ENCODE measurements at regions not wholly inside any gene's neighbourhood (a gene's known extent, or its start where the extent isn't known, plus 50 kb on each side); places are given as distances from the start of the nearest gene placed in this dataset.

DNA sequence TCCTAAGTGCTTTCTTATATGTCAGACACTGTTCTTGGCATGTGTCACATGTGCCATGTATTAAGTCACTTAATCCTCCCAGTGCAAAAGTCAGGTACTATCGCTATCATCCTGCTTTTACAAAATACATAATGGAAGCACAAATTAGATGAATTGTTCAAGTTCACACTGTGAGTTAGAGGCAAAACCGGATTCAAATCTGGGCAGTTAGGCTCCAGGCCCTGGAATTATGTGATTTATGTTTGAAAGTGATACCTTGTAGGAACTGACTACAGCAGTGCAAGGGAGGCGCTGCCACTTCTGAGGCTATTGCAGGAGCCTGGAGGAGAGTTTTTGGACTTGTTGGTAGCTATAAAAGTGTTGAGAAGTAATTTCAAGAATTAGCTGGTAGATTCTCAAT lies 358.3 kb downstream of the HLX start:
- WGBS, 2 donors: 82 to 87% methylated on average over 3 of the region's 3 CpGs
- intact Hi-C loops (cut with DNase I): no loop called here

GRCh38 chr1:221239181-221239580 lies 359.9 kb downstream of the HLX start:
- Histone ChIP-seq H3K4me1 (no peaks in the 10 kb centered on the region), H3K36me3 (no peaks in the 10 kb centered on the region), H3K27ac (no peak overlapping the region), H3K9me3 (no peaks in the 10 kb centered on the region), H3K27me3 (no peaks in the 10 kb centered on the region), H3K4me3 (no peak overlapping the region)
- DNase-seq: no peak
- intact Hi-C loops (cut with DNase I): no loop called here
- ATAC-seq: no peak
- no peak for FAIRE-seq
- TF ChIP-seq, protein P1, sequence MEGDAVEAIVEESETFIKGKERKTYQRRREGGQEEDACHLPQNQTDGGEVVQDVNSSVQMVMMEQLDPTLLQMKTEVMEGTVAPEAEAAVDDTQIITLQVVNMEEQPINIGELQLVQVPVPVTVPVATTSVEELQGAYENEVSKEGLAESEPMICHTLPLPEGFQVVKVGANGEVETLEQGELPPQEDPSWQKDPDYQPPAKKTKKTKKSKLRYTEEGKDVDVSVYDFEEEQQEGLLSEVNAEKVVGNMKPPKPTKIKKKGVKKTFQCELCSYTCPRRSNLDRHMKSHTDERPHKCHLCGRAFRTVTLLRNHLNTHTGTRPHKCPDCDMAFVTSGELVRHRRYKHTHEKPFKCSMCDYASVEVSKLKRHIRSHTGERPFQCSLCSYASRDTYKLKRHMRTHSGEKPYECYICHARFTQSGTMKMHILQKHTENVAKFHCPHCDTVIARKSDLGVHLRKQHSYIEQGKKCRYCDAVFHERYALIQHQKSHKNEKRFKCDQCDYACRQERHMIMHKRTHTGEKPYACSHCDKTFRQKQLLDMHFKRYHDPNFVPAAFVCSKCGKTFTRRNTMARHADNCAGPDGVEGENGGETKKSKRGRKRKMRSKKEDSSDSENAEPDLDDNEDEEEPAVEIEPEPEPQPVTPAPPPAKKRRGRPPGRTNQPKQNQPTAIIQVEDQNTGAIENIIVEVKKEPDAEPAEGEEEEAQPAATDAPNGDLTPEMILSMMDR (IDR thresholded peaks at IDR 0.05): no peak
- 84 to 87% methylated on average over 4 of the region's 4 CpGs for WGBS, 2 donors

More for the DNA sequence above, 358.3 kb downstream of the HLX start:
- Histone ChIP-seq H3K4me3 (no peak overlapping the region), H3K27me3 (no peaks in the 10 kb centered on the region), H3K9me3 (no peaks in the 10 kb centered on the region), H3K36me3 (no peaks in the 10 kb centered on the region), H3K4me1 (no peaks in the 10 kb centered on the region), H3K27ac (no peak overlapping the region)
- FAIRE-seq (no peak), ATAC-seq (no peak), DNase-seq (no peak)
- TF ChIP-seq, protein P1 (IDR thresholded peaks at IDR 0.05): no peak

GRCh38 chr1:221239792-221240191 lies 360.5 kb downstream of the HLX start:
- no peaks in the 10 kb centered on the region for H3K27me3 ChIP-seq
- no peaks in the 10 kb centered on the region for H3K9me3 ChIP-seq
- intact Hi-C loops (cut with DNase I): no loop called here
- no peaks in the 10 kb centered on the region for H3K4me1 ChIP-seq
- no peak overlapping the region for H3K4me3 ChIP-seq
- no peak for DNase-seq
- 79 to 84% methylated on average over 9 of the region's 9 CpGs for WGBS, 2 donors
- TF ChIP-seq, protein P1 (IDR thresholded peaks at IDR 0.05): no peak
- no peak for FAIRE-seq
- ATAC-seq: no peak
- H3K27ac ChIP-seq: no peak overlapping the region
- no peaks in the 10 kb centered on the region for H3K36me3 ChIP-seq

GRCh38 chr1:221240690-221241089 lies 361.4 kb downstream of the HLX start:
- Histone ChIP-seq H3K4me3 (no peak overlapping the region), H3K27ac (no peak overlapping the region), H3K36me3 (no peaks in the 10 kb centered on the region), H3K9me3 (no peaks in the 10 kb centered on the region), H3K27me3 (no peaks in the 10 kb centered on the region), H3K4me1 (no peaks in the 10 kb centered on the region)
- WGBS, 2 donors: 77 to 80% methylated on average over 1 of the region's 1 CpG
- intact Hi-C loops (cut with DNase I): no loop called here
- ATAC-seq: no peak
- no peak for FAIRE-seq
- TF ChIP-seq, protein P1 (IDR thresholded peaks at IDR 0.05): no peak
- no peak for DNase-seq

DNA sequence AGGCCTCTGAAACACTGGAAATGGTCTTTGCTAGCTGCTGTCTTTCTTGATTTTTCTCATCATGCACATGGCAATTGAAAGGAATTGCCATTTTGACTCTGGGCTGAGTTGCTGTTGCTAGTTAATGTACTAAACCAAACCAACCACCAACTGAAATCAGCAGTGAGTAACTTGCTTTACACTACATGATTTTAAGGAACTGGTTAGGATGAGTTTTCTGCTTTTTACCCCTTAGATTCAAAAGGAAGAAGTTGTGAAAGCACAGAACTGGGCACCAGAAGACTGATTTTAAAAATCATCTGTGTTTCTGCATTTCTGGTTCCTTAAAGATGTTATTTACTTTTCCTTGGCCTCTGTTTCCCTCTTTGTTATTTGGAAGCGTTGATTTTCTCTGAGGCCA lies 361.9 kb downstream of the HLX start:
- Histone ChIP-seq H3K27ac (no peak overlapping the region), H3K9me3 (no peaks in the 10 kb centered on the region), H3K4me1 (no peaks in the 10 kb centered on the region), H3K36me3 (no peaks in the 10 kb centered on the region), H3K27me3 (no peaks in the 10 kb centered on the region), H3K4me3 (no peak overlapping the region)
- WGBS, 2 donors: 85 to 89% methylated on average over 1 of the region's 1 CpG
- intact Hi-C loops (cut with DNase I): no loop called here
- TF ChIP-seq, protein P1 (IDR thresholded peaks at IDR 0.05): no peak
- DNase-seq (no peak), FAIRE-seq (no peak), ATAC-seq (no peak)
